Keratinocyte (primary cell): ENCODE measurements at regions not wholly inside any gene's neighbourhood (a gene's known extent, or its start where the extent isn't known, plus 50 kb on each side); places are given as distances from the start of the nearest gene placed in this dataset.

Experiments used
- DNase-seq: peaks from one replicate; pipeline ENCODE4 v3.0.0-alpha.2; 2011; ENCODE audit warnings: low read depth, missing footprints, low spot score
- FAIRE-seq: peaks from 2 replicates; lab custom pipeline; 2011; peaks lifted over from hg19 to GRCh38; lab: Jason Lieb, UNC
- H2AFZ ChIP-seq: 2 replicates; pipeline ENCODE4 v1.6.0; 2012; ENCODE audit warnings: low read length, control low read depth, inconsistent platforms; ENCODE audit not compliant: control insufficient read depth
- H3K27ac ChIP-seq: 2 replicates; pipeline ENCODE4 v1.5.1; 2011; ENCODE audit warnings: low read length; ENCODE audit not compliant: control insufficient read depth, insufficient read depth
- H3K27me3 ChIP-seq: 3 replicates; pipeline ENCODE4 v1.6.0; 2011; ENCODE audit warnings: low read length; ENCODE audit not compliant: control insufficient read depth, insufficient read depth; ENCODE audit errors: extremely low read depth
- H3K36me3 ChIP-seq, 2 experiments: 2 replicates in 1 of 2; 3 replicates in 1 of 2; pipeline ENCODE4 v1.5.1; 2011; ENCODE audit warnings: low read length in 2 of 2, mild to moderate bottlenecking in 1 of 2; ENCODE audit not compliant: control insufficient read depth in 2 of 2, insufficient read depth in 2 of 2; ENCODE audit errors: extremely low read depth in 1 of 2
- H3K4me1 ChIP-seq: 3 replicates; pipeline ENCODE4 v1.5.1; 2011; ENCODE audit warnings: low read length; ENCODE audit not compliant: control insufficient read depth, insufficient read depth; ENCODE audit errors: extremely low read depth
- H3K4me2 ChIP-seq: 3 replicates; pipeline ENCODE4 v1.6.0; 2011; ENCODE audit warnings: low read depth, low read length; ENCODE audit not compliant: control insufficient read depth, insufficient read depth; ENCODE audit errors: extremely low read depth
- H3K4me3 ChIP-seq, 3 experiments: fragments of 200-600 bp in 1 of 3; sonication (generic) in 1 of 3; 2 replicates in 2 of 3; 3 replicates in 1 of 3; pipeline ENCODE4 v1.5.1; 2011 to 2016; ENCODE audit warnings: low read length in 3 of 3, mild to moderate bottlenecking in 3 of 3, control low read depth in 2 of 3, inconsistent platforms in 1 of 3, low read depth in 1 of 3, mixed read lengths in 1 of 3, mixed run types in 1 of 3, moderate library complexity in 1 of 3; ENCODE audit not compliant: control insufficient read depth in 2 of 3, insufficient read depth in 2 of 3; ENCODE audit errors: extremely low read depth in 1 of 3
- H3K79me2 ChIP-seq: 2 replicates; pipeline ENCODE4 v1.6.0; 2012; ENCODE audit warnings: low read length; ENCODE audit not compliant: control insufficient read depth, insufficient read depth
- H3K9ac ChIP-seq: 3 replicates; pipeline ENCODE4 v1.6.0; 2011; ENCODE audit warnings: low read length; ENCODE audit not compliant: control insufficient read depth, insufficient read depth; ENCODE audit errors: extremely low read depth
- H3K9me1 ChIP-seq: 3 replicates; pipeline ENCODE4 v1.6.0; 2011; ENCODE audit warnings: low read length; ENCODE audit not compliant: control insufficient read depth, insufficient read depth; ENCODE audit errors: extremely low read depth
- H3K9me3 ChIP-seq: 2 replicates; pipeline ENCODE4 v1.5.1; 2012; ENCODE audit warnings: low read depth, low read length; ENCODE audit not compliant: control insufficient read depth
- H4K20me1 ChIP-seq: 3 replicates; pipeline ENCODE4 v1.6.0; 2011; ENCODE audit warnings: low read length; ENCODE audit not compliant: control insufficient read depth, insufficient read depth; ENCODE audit errors: extremely low read depth
- CTCF ChIP-seq, 3 experiments: IDR thresholded peaks in 1 of 3; conservative IDR thresholded peaks in 1 of 3; optimal IDR thresholded peaks in 1 of 3; 2 replicates in 2 of 3; 3 replicates in 1 of 3; pipeline versions ENCODE3 to v1.5.1; 2011; ENCODE audit warnings: low read length in 3 of 3, mild to moderate bottlenecking in 3 of 3, moderate library complexity in 2 of 3, control low read depth in 1 of 3, inconsistent platforms in 1 of 3; ENCODE audit not compliant: insufficient read depth in 2 of 3; ENCODE audit errors: extremely low read depth in 1 of 3
- EZH2 ChIP-seq: IDR thresholded peaks from one replicate; pipeline ENCODE4 v1.6.1; 2012; ENCODE audit warnings: inconsistent platforms, mild to moderate bottlenecking, low read length, moderate library complexity
- dilution Hi-C: fragments of 300-500 bp; cut with MboI; formaldehyde crosslinking; loops from one replicate; pipeline ENCODE4 v1.7.0; 2020; ENCODE audit warnings: low sequenced_read_pairs; ENCODE audit not compliant: extremely low pct_ligation_motif_present

- no peaks in the 10 kb centered on the region for H3K36me3 ChIP-seq
- H3K4me2 ChIP-seq, result no peak overlapping the region
- no peak overlapping the region for H3K4me3 ChIP-seq
- H3K27me3 ChIP-seq, result no peaks in the 10 kb centered on the region
- FAIRE-seq, result no peak
- no peaks in the 10 kb centered on the region for H3K9me1 ChIP-seq
- dilution Hi-C loops, result no loop called here
- DNase-seq, result no peak
- no peak overlapping the region for H3K27ac ChIP-seq
- TF ChIP-seq CTCF (optimal IDR thresholded peaks at IDR 0.05 in 1 of 3, IDR thresholded peaks at IDR 0.05 in 1 of 3, conservative IDR thresholded peaks at IDR 0.05 in 1 of 3; ENCODE audit: extremely low read depth in 1 of 3, insufficient read depth in 2 of 3, low read length in 3 of 3), result no peak
- TF ChIP-seq EZH2, result no peak
- no peaks in the 10 kb centered on the region for H3K9me3 ChIP-seq
- no peaks in the 10 kb centered on the region for H3K4me1 ChIP-seq
- H3K9ac ChIP-seq, result no peak overlapping the region
- no peaks in the 10 kb centered on the region for H4K20me1 ChIP-seq
- H3K79me2 ChIP-seq, result no peaks in the 10 kb centered on the region
- H2AFZ ChIP-seq, result no peak overlapping the region
Observed at GRCh38 chr2:226308986-226309385, 490.6 kb downstream of the IRS1 start.

- H3K4me2 ChIP-seq, result no peak overlapping the region
- H4K20me1 ChIP-seq, result no peaks in the 10 kb centered on the region
- H2AFZ ChIP-seq, result no peak overlapping the region
- dilution Hi-C loops, result no loop called here
- H3K9me1 ChIP-seq, result no peaks in the 10 kb centered on the region
- H3K27ac ChIP-seq, result no peak overlapping the region
- no peak overlapping the region for H3K4me3 ChIP-seq
- no peak overlapping the region for H3K9ac ChIP-seq
- no peaks in the 10 kb centered on the region for H3K9me3 ChIP-seq
- no peaks in the 10 kb centered on the region for H3K36me3 ChIP-seq
- TF ChIP-seq CTCF (optimal IDR thresholded peaks at IDR 0.05 in 1 of 3, IDR thresholded peaks at IDR 0.05 in 1 of 3, conservative IDR thresholded peaks at IDR 0.05 in 1 of 3; ENCODE audit: extremely low read depth in 1 of 3, insufficient read depth in 2 of 3, low read length in 3 of 3), result no peak
- no peak for TF ChIP-seq EZH2
- H3K27me3 ChIP-seq, result no peaks in the 10 kb centered on the region
- H3K4me1 ChIP-seq, result no peaks in the 10 kb centered on the region
- H3K79me2 ChIP-seq, result no peaks in the 10 kb centered on the region
- FAIRE-seq (no peak), DNase-seq (no peak)
Observed at GRCh38 chr2:226308323-226308680, 491.3 kb downstream of the IRS1 start.
